Neural cell (in vitro differentiated cells): ENCODE measurements at regions not wholly inside any gene's neighbourhood (a gene's known extent, or its start where the extent isn't known, plus 50 kb on each side); places are given as distances from the start of the nearest gene placed in this dataset.

Source experiments
- H2AFZ ChIP-seq: fragments of 200-600, 300-800 bp; sonication (generic), shearing (Covaris generic); 2 replicates; pipeline ENCODE4 v1.6.0; 2014; ENCODE audit warnings: low read depth, mild to moderate bottlenecking, antibody characterized with exemption, low read length, moderate library complexity
- H3F3A ChIP-seq: fragments of 200-600 bp; shearing (Covaris generic); 2 replicates; pipeline ENCODE4 v1.6.1; 2016; ENCODE audit warnings: mild to moderate bottlenecking, moderate library complexity, mixed read lengths, antibody characterized with exemption, low read length; ENCODE audit not compliant: insufficient read depth, poor library complexity, severe bottlenecking
- H3K27ac ChIP-seq: fragments of 200-600, 300-800 bp; sonication (generic), shearing (Covaris generic); 2 replicates; pipeline ENCODE4 v1.5.1; 2014; ENCODE audit warnings: mild to moderate bottlenecking, low read length, moderate library complexity
- H3K27me3 ChIP-seq: fragments of 300-800, 200-600 bp; sonication (generic), shearing (Covaris generic); 2 replicates; pipeline ENCODE4 v1.6.0; 2014; ENCODE audit warnings: mild to moderate bottlenecking, low read depth, low read length, moderate library complexity; ENCODE audit not compliant: insufficient read depth
- H3K36me3 ChIP-seq: fragments of 300-800, 200-600 bp; sonication (generic), shearing (Covaris generic); 2 replicates; pipeline ENCODE4 v1.5.1; 2014; ENCODE audit warnings: mild to moderate bottlenecking, antibody characterized with exemption, low read length, moderate library complexity; ENCODE audit not compliant: insufficient read depth
- H3K4me2 ChIP-seq: fragments of 300-800, 200-600 bp; sonication (generic), shearing (Covaris generic); 2 replicates; pipeline ENCODE4 v1.6.0; 2014; ENCODE audit warnings: mild to moderate bottlenecking, low read length
- H3K4me3 ChIP-seq: fragments of 300-800, 200-600 bp; sonication (generic), shearing (Covaris generic); 2 replicates; pipeline ENCODE4 v1.5.1; 2014; ENCODE audit warnings: mild to moderate bottlenecking, low read length, moderate library complexity
- H3K79me2 ChIP-seq: fragments of 200-600 bp; shearing (Covaris generic); replicated peaks from 2 replicates; pipeline ENCODE4 v1.6.0; 2014; ENCODE audit warnings: mild to moderate bottlenecking, low read length, moderate library complexity; ENCODE audit not compliant: insufficient read depth
- H3K9ac ChIP-seq: fragments of 300-800, 200-600 bp; sonication (generic), shearing (Covaris generic); 2 replicates; pipeline ENCODE4 v1.6.1; 2016; ENCODE audit warnings: mild to moderate bottlenecking, low read length, mixed read lengths
- H3K9me2 ChIP-seq: fragments of 200-600 bp; shearing (Covaris generic); 2 replicates; pipeline ENCODE4 v1.6.1; 2016; ENCODE audit warnings: mild to moderate bottlenecking, low read length, mixed read lengths; ENCODE audit not compliant: insufficient read depth
- H3K9me3 ChIP-seq: fragments of 200-600, 300-800 bp; sonication (generic), shearing (Covaris generic); 2 replicates; pipeline ENCODE4 v1.6.1; 2016; ENCODE audit warnings: mild to moderate bottlenecking, mixed run types, low read length, moderate library complexity, mixed read lengths
- H4K20me1 ChIP-seq: fragments of 200-600 bp; shearing (Covaris generic); 2 replicates; pipeline ENCODE4 v1.6.1; 2016; ENCODE audit warnings: mild to moderate bottlenecking, mixed run types; ENCODE audit not compliant: insufficient read depth
- CTCF ChIP-seq: fragments of 450-650 bp; IDR thresholded peaks from 2 replicates; pipeline ENCODE4 v1.5.1; 2014; ENCODE audit warnings: antibody characterized with exemption, mild to moderate bottlenecking, moderate library complexity; ENCODE audit not compliant: poor library complexity, severe bottlenecking
- EP300 ChIP-seq: fragments of 450-650 bp; conservative IDR thresholded peaks from 2 replicates; pipeline ENCODE4 v1.6.1; 2014; ENCODE audit warnings: antibody characterized with exemption, mild to moderate bottlenecking, moderate library complexity; ENCODE audit not compliant: poor library complexity, severe bottlenecking
- EZH2 ChIP-seq: fragments of 200-600, 300-800 bp; shearing (Covaris generic), sonication (generic); IDR thresholded peaks from 2 replicates; pipeline ENCODE4 v1.6.1; 2014; ENCODE audit warnings: antibody characterized with exemption, low read length, borderline replicate concordance, mild to moderate bottlenecking; ENCODE audit not compliant: insufficient read depth, poor library complexity, severe bottlenecking
- MXI1 ChIP-seq: fragments of 450-650 bp; conservative IDR thresholded peaks from 2 replicates; pipeline ENCODE4 v1.6.1; 2014; ENCODE audit warnings: antibody characterized with exemption, mild to moderate bottlenecking; ENCODE audit not compliant: poor library complexity, severe bottlenecking
- POLR2AphosphoS5 ChIP-seq: IDR thresholded peaks from 2 replicates; pipeline ENCODE4 v1.6.1; 2012
- RAD21 ChIP-seq: fragments of 450-650 bp; conservative IDR thresholded peaks from 2 replicates; pipeline ENCODE4 v1.6.1; 2014; ENCODE audit warnings: antibody characterized with exemption, mild to moderate bottlenecking, moderate library complexity
- REST ChIP-seq: IDR thresholded peaks from 2 replicates; pipeline ENCODE4 v1.6.1; 2012; ENCODE audit warnings: borderline replicate concordance
- SMC3 ChIP-seq: fragments of 450-650 bp; conservative IDR thresholded peaks from 2 replicates; pipeline ENCODE4 v1.6.1; 2014; ENCODE audit warnings: antibody characterized with exemption, mild to moderate bottlenecking, moderate library complexity; ENCODE audit not compliant: poor library complexity
- TAF1 ChIP-seq: IDR thresholded peaks from 2 replicates; pipeline ENCODE4 v1.6.1; 2012; ENCODE audit warnings: low read depth

GRCh38 chr5:38164776-38165399 is 93.5 kb upstream of the EGFLAM start:
- Histone ChIP-seq H3K4me3 (no peak overlapping the region), H3K4me2 (no peak overlapping the region), H3K27me3 (no peaks in the 10 kb centered on the region), H3K9ac (no peak overlapping the region), H4K20me1 (no peaks in the 10 kb centered on the region), H3K9me2 (no peaks in the 10 kb centered on the region), H3F3A (no peaks in the 10 kb centered on the region), H3K27ac (no peak overlapping the region), H3K36me3 (no peaks in the 10 kb centered on the region), H2AFZ (no peak overlapping the region), H3K9me3 (no peaks in the 10 kb centered on the region), H3K79me2 (no peaks in the 10 kb centered on the region)
- no peak for TF ChIP-seq POLR2AphosphoS5
- no peak for TF ChIP-seq REST
- TF ChIP-seq SMC3 = no peak
- no peak for TF ChIP-seq RAD21
- no peak for TF ChIP-seq MXI1
- TF ChIP-seq CTCF = no peak
- TF ChIP-seq EZH2 = no peak
- no peak for TF ChIP-seq TAF1
- TF ChIP-seq EP300 = no peak

GRCh38 chr5:38163636-38164237 is 94.6 kb upstream of the EGFLAM start:
- Histone ChIP-seq H3K27me3 (no peaks in the 10 kb centered on the region), H3K4me2 (no peak overlapping the region), H3K4me3 (no peak overlapping the region), H3K9me2 (no peaks in the 10 kb centered on the region), H3K36me3 (no peaks in the 10 kb centered on the region), H3K79me2 (no peaks in the 10 kb centered on the region), H2AFZ (no peak overlapping the region), H3K9ac (no peak overlapping the region), H3K9me3 (no peaks in the 10 kb centered on the region), H3F3A (no peaks in the 10 kb centered on the region), H3K27ac (no peak overlapping the region), H4K20me1 (no peaks in the 10 kb centered on the region)
- TF ChIP-seq REST (no peak), RAD21 (no peak), EZH2 (no peak), MXI1 (no peak), TAF1 (no peak), SMC3 (no peak), EP300 (no peak)
